ENCODE measurements at regions not wholly inside any gene's neighbourhood (a gene's known extent, or its start where the extent isn't known, plus 50 kb on each side); places are given as distances from the start of the nearest gene placed in this dataset.

- no peak for TF ChIP-seq CTCF (IDR thresholded peaks at IDR 0.05)
- TF ChIP-seq POLR2A (IDR thresholded peaks at IDR 0.05) = no peak
Observed at GRCh38 chr4:38236503-38236902, 276.3 kb downstream of the PTTG2 start.
